Liver (tissue), 3 donors: ENCODE measurements at regions not wholly inside any gene's neighbourhood (a gene's known extent, or its start where the extent isn't known, plus 50 kb on each side); places are given as distances from the start of the nearest gene placed in this dataset.

Experiments
- CTCF ChIP-seq: fragments of 150-350 bp; IDR thresholded peaks from 2 replicates; pipeline ENCODE4 v1.5.1; 2017; ENCODE audit warnings: improper control_type of control experiment, low read depth, low read length; ENCODE audit not compliant: missing input control
- TAF1 ChIP-seq: conservative IDR thresholded peaks from 2 replicates; pipeline ENCODE4 v1.6.1; 2016; ENCODE audit warnings: antibody characterized with exemption, mild to moderate bottlenecking
- donor health status: healthy.
- donor health status: healthy.

- TF ChIP-seq CTCF (no peak), TAF1 (no peak)
Observed at GRCh38 chr15:31544361-31544760, 217.7 kb downstream of the KLF13 start.
